ENCODE measurements at regions not wholly inside any gene's neighbourhood (a gene's known extent, or its start where the extent isn't known, plus 50 kb on each side); places are given as distances from the start of the nearest gene placed in this dataset.

DNA sequence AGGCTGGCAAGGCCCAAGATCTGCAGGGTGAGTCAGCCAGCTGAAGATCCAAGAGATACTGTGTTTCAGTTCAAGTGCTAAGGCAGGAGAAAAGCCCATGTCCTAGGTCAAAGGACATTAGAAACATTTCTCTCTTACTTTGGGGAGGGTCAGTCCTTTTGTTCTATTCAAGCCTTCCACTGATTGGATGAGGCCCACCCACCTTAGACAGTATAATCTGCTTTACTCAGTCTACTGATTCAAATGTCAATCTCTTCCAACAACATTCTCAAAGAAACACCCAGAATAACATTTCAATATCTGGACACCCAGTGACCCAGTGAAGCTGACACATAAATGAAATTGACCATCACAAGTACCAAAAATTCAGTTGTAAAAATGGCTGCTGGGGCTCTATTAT lies 367.8 kb upstream of the ZP4 start:
- no peak for FAIRE-seq
- DNase-seq (ENCODE audit: insufficient read length, low spot score) = no peak

DNA sequence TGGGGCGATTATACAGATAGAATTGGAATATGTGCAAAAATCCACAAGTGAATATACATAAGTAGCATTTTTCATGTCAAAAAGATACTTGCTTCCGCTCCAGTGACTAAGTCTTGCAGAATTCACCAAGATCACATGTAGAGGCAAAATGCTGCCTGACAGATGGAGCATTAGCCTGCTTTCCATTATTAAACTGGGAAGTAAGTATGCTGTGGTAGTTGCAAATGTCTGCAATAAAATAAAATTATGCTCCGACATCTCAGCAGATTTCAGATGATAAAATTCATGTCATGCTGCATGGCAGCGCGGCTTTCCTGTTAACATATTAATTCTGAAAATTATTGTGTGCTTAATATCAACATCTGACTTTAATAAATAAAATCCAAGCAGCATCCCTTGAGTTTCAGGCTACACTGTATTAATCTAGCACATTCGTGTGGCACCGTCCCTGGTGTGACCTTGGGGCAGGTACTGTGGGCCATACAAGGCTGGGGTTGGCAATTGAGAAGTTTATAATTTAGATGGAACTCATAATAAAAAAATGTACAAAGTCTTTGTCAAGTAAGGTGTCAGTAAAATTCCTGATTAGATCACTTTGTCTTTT lies 366.4 kb upstream of the ZP4 start:
- DNase-seq (ENCODE audit: insufficient read length, low spot score) (no peak), FAIRE-seq (no peak)

DNA sequence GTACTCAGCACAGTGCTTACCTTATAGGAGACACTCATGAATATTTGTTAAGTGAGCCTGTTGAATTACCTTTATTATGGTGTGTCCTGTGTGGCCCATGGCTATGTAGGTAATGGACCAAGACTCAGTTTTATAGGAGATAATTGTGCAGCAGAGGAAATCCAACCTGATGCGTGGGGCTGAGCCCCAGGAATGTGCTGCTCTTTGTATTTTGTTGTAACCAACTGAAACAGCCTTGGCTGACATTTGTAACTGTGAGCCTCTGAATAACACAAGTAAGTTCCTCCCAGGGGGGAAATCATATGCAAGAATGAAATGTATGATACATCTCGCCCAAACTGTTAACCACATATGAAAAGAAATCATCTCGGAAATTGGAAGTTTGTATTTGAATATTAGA lies 364.2 kb upstream of the ZP4 start:
- DNase-seq (ENCODE audit: insufficient read length, low spot score) (no peak), FAIRE-seq (no peak)

DNA sequence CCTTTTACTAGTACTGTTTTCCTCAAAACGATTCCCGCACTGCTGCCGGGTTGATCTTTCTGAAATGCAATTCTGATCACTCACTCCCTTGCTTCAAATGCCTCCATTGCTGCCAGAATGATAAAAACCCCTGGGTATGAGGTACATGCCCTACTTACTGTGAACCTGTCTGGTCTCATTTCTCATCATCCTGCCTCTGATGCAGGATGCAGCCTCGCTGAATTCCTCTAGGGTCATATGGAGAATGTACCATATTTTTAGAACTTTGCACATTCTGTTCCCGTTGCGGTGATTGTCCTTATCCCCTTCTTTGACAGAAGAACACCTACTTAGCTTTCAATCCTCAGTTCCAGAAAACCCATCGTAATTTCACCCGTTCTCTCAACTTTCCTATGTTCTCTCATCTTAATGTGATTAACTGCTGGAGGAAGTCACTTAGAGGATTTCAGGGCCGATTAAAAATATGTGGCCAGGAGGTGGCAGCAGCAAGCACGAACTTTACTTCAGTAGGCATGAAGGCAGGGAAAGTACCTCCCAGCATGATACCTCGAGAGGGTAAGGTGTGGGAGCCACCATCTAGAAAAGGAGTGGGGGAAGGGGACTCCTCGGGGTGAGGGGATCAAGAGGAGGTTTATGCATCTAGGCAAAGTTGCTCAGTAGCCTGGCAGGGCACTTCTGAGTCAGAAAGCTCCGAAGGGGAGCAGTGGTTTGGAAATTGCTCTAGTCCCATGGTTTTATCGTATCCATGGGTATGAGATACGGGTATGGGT lies 361.5 kb upstream of the ZP4 start:
- peak; percentile 31 for DNase-seq (ENCODE audit: insufficient read length, low spot score)
- FAIRE-seq = peak; percentile 62

DNA sequence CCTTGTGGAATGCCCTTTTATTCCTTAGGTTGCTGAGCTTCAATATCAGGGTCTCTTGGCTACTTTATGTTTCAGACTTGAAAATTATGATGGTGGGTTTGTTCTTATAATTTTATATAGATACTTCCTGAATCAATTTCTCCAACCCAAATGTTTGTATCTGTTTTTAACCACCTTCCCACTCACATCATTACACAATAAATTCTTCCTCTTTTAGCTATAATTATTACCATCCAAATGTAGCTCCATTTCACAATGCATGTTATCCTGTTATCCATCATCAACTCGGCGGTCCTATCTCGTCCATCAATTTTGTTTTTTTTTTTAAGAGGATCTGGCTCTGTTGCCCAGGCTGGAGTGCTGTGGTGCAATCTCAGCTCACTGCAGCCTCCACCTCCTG lies 357.6 kb upstream of the ZP4 start:
- DNase-seq (ENCODE audit: insufficient read length, low spot score) = no peak
- no peak for FAIRE-seq

DNA sequence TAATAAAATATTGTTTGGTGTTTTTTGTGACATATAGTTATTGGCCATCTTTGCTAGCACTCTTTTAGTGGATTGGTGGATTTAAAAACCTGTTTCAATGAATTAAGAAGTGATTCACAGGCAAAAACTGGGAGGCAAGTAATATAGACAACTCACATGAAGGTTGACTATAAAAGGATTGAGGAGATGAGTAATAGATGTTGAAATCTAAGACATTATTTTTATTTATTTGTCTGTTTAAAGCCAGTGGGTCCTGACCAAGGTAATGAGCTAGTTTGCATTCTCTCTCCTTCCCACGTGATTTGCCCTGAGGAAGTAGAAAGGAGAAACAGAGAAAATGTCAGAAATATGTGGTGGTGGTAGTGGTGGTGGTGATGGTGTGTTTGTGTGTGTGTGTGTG lies 351.5 kb upstream of the ZP4 start:
- no peak for DNase-seq (ENCODE audit: insufficient read length, low spot score)
- FAIRE-seq = no peak

DNA sequence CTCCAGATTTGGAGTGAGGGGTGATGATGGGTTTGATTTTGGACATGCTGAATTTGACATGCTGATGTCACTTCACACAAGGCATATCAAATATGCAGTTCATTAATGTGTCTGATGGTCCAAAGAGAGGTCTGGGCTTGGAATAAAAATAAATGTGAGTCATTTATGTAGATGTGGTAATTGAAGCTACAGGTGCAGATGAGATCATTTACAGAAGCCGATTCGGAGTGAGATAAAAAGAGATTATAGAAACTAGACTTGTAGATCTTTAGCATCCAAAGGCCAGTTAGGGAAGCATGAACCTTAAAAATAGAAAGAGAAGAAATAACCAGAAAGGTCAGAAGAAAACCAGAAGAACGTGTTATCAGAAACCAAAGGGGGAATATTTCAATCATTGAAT lies 350.9 kb upstream of the ZP4 start:
- DNase-seq (ENCODE audit: insufficient read length, low spot score) (no peak), FAIRE-seq (no peak)

DNA sequence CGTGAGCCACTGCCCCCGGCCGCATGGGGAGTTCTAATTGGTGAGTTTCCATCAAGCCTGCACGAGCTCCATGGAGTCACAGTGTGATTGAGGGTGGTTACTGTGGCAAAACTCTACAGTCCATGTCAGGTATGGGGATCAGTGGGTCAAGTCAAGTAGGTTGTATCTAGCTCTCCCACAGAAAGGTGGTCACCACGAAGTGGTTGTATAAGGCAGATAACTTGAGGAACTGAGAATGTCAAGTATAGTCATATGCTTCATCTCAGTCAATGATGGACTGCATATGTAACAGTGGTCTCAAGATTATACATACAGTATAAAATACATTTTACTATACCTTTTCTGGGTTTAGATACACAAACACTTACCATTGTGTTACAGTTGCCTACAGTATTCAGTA lies 348.6 kb upstream of the ZP4 start:
- FAIRE-seq (no peak), DNase-seq (ENCODE audit: insufficient read length, low spot score) (no peak)

DNA sequence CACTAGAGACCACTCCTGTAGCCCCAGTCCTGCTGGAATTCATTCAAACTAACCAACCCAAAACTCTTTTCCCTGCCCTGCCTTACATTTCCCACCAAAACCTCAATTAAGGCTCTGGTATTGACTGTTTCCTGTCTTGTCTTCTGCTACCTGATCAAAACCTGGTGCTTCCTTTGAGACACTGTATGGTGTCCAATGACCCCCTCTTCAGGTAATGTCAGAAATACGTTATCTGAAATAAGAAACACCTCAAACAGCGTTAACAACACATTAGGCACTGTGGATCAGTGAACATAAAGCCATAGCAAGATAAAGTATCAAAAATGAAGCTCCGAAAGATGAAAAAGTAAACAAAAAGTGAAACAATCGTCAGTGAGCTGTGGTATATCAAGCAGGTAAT lies 343.2 kb upstream of the ZP4 start:
- DNase-seq (ENCODE audit: insufficient read length, low spot score) (no peak), FAIRE-seq (no peak)

DNA sequence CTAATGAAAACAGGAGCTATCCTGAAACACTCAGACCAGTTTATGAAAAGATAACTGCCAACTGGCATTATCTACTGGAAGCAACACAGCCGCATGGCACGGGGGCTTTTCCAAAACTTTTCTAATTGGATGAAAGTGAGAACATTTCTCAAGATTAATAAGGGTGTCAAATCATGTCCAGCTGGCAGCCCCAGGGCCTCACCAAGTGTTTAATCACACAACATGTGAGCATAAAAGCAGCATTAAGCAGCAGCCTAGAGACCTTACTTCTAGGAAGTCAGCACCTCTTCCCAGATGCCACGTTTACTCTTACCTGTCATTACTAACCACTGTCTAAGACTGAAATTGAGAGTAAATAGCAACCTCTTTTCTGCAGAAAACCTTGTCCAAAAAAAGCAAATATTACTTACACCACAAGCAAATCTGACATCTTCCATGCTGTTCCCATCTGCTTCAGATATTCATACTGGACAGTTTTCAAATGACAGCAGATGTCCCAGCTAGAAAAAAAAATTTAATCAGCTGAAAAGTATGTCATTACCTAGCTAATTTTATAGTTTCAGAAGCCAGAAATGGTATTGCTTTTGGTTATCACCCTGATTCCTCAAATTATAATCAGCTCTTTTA lies 341.5 kb upstream of the ZP4 start:
- DNase-seq (ENCODE audit: insufficient read length, low spot score) = no peak

DNA sequence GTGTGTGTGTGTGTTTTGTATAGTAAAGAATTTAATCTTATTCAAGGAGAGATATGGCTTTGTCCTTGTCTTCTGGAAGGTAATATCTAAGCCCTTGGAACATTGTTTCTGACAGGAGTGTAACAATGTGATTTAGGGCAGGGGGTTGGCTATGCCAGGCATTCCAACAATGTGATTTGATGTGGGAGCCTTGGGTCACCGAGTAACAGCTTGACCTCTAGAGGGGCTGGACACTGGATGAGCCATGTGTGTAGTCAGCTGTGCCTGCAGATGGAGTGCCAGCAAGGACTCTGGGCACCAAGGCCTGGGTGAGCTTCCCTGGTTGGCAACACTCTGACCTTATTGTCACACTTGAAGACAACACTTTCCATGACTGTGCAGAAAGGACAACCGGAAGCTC lies 336.1 kb upstream of the ZP4 start:
- no peak for DNase-seq (ENCODE audit: insufficient read length, low spot score)
- no peak for FAIRE-seq

More for the DNA sequence above, 341.5 kb upstream of the ZP4 start:
- no peak for FAIRE-seq

DNA sequence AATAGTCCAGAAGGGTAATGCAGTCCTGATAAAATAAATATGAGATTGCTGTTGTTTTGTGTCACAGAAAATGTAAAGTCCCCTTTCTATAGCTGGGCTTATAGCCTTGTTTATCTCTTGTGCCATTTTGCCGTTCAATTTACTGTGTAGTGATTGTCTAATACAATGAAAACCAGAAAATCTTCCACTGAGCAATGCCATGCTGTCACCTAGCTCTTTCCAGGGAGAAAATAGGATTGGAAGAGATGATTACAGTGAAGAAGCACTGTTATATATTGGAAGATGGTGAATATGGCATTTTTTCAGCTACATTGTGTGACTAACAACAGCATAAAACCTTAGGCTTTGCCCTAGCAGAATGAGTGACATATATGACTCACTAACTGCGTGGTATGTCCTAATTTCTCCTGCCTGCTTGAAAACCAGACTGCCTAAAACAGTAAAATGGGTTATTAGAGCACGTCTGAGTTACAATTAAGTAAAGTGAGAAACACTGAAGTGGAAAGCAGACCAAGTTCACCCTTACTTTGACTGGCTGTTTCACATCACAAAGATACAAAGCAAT lies 332.4 kb upstream of the ZP4 start:
- FAIRE-seq (no peak), DNase-seq (ENCODE audit: insufficient read length, low spot score) (peak; percentile 6)

DNA sequence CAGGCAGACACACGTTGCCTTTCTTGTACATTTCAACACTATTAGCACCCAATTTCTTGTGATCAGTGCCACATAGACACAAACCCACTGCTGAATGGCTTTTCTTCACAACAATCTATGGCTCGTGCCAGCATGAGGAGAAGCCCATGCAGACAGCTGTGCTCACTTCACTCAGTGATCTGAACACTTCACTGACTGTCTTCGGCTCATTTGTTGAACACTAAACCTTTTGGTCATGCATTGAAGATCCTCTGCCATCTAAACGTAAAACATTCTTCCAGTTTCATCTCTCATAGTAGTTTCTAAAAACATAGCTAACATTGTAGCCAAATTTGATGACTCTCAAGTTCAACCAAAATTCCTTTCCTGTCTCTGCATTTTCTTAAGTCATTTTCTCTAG lies 331.0 kb upstream of the ZP4 start:
- FAIRE-seq (no peak), DNase-seq (ENCODE audit: insufficient read length, low spot score) (no peak)

DNA sequence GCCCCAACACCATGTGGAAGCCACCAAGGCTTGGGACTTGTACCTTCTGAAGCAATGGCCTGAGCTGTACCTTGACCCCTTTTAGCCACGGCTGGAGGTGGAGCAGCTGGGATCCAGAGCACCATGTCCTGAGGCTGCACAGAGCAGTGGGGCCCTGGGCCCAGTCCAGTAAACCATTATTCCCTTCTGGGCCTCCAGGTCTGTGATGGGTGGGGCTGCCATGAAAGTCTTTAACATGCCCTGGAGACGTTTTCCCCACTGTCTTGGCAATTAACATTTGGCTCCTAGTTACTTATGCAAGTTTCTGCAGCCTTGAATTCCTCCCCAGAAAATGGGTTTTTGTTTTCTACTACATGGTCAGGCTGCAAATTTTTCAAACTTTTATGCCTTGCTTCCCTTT lies 323.7 kb upstream of the ZP4 start:
- FAIRE-seq (no peak), DNase-seq (ENCODE audit: insufficient read length, low spot score) (no peak)

DNA sequence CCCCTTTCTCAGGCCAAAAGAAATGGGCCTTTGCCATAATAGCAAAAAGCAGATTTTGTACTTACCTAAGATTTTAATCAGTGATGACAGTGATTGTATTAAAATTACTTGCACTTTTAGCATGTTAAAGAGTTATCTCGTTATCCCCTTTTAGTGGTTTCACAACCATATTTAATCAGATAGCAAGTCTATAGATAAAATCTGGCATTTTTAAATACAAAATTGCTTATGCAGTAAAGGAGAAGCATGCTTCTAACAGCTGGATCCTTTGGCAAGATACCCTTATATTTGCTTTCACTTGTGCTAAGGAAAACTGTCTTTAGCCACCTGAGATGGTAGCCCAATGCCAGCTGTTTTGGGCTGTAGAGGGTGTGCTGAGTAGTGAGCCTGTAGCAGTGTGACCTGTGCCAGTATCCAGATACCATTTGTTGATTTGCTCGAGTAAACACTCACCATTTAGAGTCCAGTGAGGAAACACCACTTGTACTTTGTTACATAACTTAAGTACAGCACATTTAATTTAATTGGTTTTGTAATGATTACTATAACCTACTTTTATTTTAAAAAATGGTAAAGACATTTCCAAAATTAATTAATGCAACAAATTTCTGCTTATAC lies 314.4 kb upstream of the ZP4 start:
- DNase-seq (ENCODE audit: insufficient read length, low spot score) = no peak
- no peak for FAIRE-seq

DNA sequence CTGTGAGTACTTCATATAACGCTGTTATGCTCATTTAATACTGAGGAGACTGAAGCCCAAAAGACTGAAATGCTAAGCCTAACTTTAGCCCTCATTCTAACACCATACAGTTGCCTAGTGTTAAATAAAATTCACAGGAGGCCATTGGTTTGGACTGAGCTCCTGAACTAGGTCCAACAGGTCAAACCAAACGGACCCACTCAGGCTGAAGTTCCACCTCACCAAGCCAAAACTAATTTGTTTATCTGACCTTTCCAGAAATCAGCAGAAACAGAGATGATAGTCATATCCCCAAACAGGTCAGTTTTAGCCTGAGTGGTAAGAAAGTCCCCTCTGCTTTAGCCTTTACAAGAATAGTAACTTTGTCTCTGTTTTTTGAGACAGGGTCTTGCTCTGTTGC lies 311.3 kb upstream of the ZP4 start:
- FAIRE-seq = no peak
- no peak for DNase-seq (ENCODE audit: insufficient read length, low spot score)

DNA sequence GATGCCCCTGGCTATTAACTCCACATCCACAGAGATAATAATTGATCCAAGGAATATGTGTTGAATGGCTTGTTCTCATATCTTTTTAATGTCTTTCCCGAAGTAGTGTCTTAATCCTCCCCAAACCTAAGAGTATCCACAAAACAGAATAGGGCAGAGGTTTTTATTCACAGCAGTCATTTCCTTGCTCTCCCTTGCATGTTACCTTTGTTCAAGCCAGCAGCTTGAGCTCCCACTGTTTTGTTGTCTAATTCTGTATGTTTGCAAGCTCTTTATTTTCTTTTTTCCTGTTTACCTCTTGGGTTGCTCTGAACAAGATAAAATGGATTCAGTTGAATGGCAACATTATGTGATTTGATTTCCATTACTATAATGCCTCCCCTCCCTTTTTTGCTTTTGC lies 308.6 kb upstream of the ZP4 start:
- DNase-seq (ENCODE audit: insufficient read length, low spot score) (no peak), FAIRE-seq (no peak)

DNA sequence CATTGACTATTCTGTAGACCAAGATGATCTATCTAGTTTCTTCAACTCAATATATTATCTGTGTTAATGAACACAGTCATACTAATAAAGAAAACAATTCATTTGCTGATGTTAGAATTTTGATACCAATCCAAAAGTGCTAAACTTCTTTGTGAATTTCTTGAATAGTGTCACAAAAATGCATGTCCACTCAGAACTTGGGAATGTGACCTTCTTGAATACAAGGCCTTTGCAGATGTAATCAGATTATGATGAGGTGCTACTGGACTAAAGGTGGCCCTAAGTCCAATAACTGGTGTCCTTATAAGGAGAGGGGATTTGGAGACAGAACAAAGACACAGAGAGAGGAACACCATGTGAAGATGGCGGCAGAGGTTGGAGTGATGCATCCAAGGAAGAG lies 305.8 kb upstream of the ZP4 start:
- DNase-seq (ENCODE audit: insufficient read length, low spot score) (no peak), FAIRE-seq (no peak)

DNA sequence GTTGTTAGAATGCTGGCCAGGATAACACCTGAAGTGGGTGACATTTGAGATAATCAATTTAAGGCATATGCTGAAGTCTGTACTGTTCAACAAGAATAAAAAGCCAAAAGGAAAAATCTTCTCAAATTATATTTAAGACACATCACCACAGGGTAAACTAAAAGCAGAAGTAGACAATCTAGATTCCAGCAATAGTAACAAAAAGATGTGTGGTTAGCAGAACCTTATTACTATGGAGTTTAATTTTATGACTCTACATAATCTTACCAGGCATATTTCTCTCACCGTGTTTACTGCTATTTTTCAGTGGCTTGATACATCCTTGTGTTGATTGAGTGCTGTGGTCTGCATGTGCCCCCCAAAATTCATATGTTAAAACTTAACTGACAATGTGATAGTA lies 300.4 kb upstream of the ZP4 start:
- FAIRE-seq (no peak), DNase-seq (ENCODE audit: insufficient read length, low spot score) (no peak)

DNA sequence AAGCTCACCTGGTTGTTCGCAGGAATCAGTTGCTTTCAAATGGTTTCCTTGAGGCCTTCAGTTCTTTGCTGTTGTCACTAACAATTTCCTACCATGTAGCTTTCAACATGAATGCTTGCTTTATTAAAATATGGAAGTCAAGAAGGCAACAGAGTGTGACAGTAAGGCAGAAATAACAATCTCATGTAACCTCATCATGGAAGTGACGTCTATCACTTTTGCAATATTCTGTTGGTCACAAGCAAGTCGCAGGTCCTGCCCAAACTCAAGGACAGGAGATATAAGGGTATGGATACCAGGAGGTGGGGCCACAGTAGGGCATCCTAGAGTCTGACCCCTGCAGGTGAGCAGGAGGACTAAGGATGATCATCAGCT lies 296.8 kb upstream of the ZP4 start:
- no peak for FAIRE-seq
- no peak for DNase-seq (ENCODE audit: insufficient read length, low spot score)

DNA sequence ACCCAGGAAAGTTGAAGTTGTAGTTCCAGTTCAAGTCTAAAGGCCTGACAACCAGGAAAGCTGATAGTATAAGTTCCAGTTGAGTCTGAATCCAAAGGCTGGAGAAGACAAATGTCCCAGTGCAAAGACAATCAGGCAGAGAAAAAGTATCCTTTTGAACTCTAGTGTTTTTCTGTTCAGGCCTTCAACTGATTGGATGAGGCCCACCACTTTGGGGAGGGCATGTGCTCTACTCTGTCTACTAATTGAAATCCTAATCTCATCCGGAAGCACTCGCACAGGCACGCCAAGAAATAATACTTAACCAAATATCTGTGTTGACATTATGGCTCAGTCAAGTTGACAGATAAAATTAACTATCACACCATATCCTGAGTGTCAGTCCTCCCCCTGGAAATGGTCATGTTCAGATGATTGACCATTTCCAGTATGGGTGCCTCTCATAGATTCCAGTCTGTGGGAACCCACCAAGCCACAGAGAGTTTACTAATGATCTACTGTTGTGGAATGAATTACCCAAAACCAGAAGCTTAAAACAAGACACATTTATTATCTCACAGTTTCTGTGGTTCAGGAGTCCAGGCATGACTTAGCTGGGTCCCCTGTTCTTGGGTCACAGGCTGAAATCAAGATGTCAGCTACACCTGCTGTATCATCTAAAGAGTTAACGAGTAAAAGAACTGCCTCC lies 296.3 kb upstream of the ZP4 start:
- FAIRE-seq = no peak
- DNase-seq (ENCODE audit: insufficient read length, low spot score) = no peak

Measured in HTR-8/SVneo (cell line).